Mucosa of descending colon (tissue), 3 donors: ENCODE measurements at regions not wholly inside any gene's neighbourhood (a gene's known extent, or its start where the extent isn't known, plus 50 kb on each side); places are given as distances from the start of the nearest gene placed in this dataset.

ENCODE experiments used
- ATAC-seq: fragments of 200-7000 bp; cut with Tn5 transposase; one replicate; pipeline ENCODE4 v1.9.1; 2020; ENCODE audit warnings: mild to moderate bottlenecking, moderate library complexity
- DNase-seq, 3 donors: peaks; one replicate each; pipeline ENCODE4 v3.0.0-alpha.2; 2020
- H3K36me3 ChIP-seq: fragments of 200-600 bp; one replicate; pipeline ENCODE4 v1.8.0; 2021; ENCODE audit warnings: low read depth, mild to moderate bottlenecking
- H3K4me1 ChIP-seq: fragments of 200-600 bp; one replicate; pipeline ENCODE4 v1.8.0; 2021; ENCODE audit warnings: low read depth, mild to moderate bottlenecking
- H3K4me3 ChIP-seq: fragments of 200-600 bp; one replicate; pipeline ENCODE4 v1.8.0; 2021; ENCODE audit warnings: mild to moderate bottlenecking
- H3K9me3 ChIP-seq: fragments of 200-600 bp; one replicate; pipeline ENCODE4 v1.8.0; 2021; ENCODE audit warnings: mild to moderate bottlenecking
- CTCF ChIP-seq: fragments of 200-600 bp; IDR thresholded peaks from one replicate; pipeline ENCODE4 v1.8.0; 2022; ENCODE audit warnings: antibody characterized with exemption, mild to moderate bottlenecking
- intact Hi-C, 2 donors: fragments of 100-400 bp; cut with DNase I in 1 of 2; cut with micrococcal nuclease in 1 of 2; formaldehyde crosslinking; loops; one replicate each; pipeline versions ENCODE4 v1.11.0 to v1.11.1; 2022; cut with DNase I, micrococcal nuclease
- donor health status: DM: no; HTN: no; CAD: no; lungs with moderate emphysema.
- donor health status: DM: no; HTN: no; CAD: no.
- donor health status: DM: no; HTN: yes; CAD: no.

- intact Hi-C loops, result no loop called here
- DNase-seq, result no peak
- no peak overlapping the region for H3K4me3 ChIP-seq
- H3K9me3 ChIP-seq, result peaks cover 8% of the 10 kb centered on the region
- H3K36me3 ChIP-seq, result no peaks in the 10 kb centered on the region
- ATAC-seq, result no peak
- TF ChIP-seq CTCF, result no peak
- H3K4me1 ChIP-seq, result no peaks in the 10 kb centered on the region
Observed at GRCh38 chr1:187853505-187853904, 1024.8 kb downstream of the PLA2G4A start.

DNA sequence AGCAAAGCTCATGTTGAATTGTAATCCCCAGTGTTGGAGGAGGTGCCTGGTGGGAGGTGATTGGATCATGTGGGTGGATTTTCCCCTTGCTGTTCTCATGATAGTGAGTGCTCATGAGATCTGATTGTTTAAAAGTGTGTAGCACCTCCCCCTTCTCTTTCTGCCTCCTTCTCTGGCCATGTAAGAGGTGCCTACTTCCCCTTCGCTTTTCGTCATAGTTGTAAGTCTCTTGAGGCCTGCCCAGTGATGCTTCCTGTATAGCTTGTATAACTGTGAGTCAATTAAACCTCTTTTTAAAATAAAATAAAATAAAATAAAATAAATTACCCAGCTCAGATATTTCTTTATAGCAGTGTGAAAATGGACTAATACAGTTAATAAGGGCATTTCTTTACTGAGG is 1025.7 kb downstream of the PLA2G4A start:
- DNase-seq, result no peak
- ATAC-seq, result no peak
- Histone ChIP-seq H3K9me3 (peaks cover 8% of the 10 kb centered on the region), H3K36me3 (no peaks in the 10 kb centered on the region), H3K4me1 (no peaks in the 10 kb centered on the region), H3K4me3 (no peak overlapping the region)
- intact Hi-C loops, result no loop called here
- TF ChIP-seq CTCF, result no peak

DNA sequence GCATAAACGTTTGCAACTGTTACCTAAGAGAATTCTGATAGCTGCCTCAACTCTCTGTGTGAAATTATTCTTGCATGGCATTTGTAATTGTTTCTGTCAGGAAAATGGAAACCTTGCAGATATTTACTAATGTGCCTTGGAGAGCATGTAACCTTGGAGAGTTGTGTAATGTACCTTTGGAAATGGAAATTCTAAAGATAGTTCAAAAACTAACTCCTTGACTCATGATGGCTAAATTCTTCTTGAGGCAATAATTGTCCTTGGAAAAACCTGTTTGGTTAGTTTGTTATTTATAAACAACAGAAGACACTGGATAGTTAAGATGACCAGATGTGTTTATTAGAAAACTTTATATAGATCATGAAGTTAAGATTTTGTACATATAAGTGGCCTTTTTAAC is 1033.8 kb downstream of the PLA2G4A start:
- Histone ChIP-seq H3K9me3 (no peaks in the 10 kb centered on the region), H3K36me3 (no peaks in the 10 kb centered on the region), H3K4me3 (no peak overlapping the region), H3K4me1 (no peaks in the 10 kb centered on the region)
- no peak for DNase-seq
- intact Hi-C loops, result no loop called here
- ATAC-seq, result no peak
- no peak for TF ChIP-seq CTCF

GRCh38 chr1:187870552-187870951 is 1041.8 kb downstream of the PLA2G4A start:
- Histone ChIP-seq H3K4me3 (no peak overlapping the region), H3K9me3 (peaks cover 3% of the 10 kb centered on the region), H3K4me1 (no peaks in the 10 kb centered on the region), H3K36me3 (no peaks in the 10 kb centered on the region)
- no peak for TF ChIP-seq CTCF
- no peak for ATAC-seq
- no peak for DNase-seq
- intact Hi-C loops, result no loop called here

DNA sequence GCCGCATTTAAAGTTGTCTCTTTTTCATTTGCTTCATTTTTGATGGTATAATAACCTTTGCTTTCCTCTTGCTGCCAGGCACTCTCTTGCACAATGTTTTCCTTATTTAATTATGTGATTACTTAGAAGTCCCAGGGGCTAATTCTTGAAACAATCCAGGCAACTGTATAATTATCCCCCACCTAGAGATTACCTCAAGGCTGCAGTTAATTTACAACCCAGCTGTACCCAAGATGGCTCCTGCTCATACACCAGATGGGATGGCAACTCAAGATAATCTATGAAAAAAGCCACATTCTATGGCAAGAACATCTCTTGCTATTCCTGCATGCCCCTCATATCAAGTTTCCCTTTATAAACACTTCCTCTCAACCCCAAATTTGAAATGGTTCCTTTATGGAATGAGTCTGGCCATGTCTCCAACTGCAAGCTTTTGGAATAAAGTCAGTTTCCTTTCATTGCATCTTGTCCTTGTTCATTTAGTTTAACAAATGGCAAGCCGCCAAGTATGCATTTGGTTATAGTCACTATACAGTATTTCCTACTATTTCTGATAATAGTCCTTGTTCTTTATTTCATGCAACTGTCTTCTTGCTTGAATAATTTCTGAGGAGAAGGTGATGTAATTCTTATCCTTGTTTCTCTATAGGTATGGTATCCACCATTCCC is 1042.6 kb downstream of the PLA2G4A start:
- H3K4me1 ChIP-seq, result no peaks in the 10 kb centered on the region
- no peak overlapping the region for H3K4me3 ChIP-seq
- ATAC-seq (no peak), DNase-seq (no peak)
- intact Hi-C loops, result no loop called here
- peaks cover 3% of the 10 kb centered on the region for H3K9me3 ChIP-seq
- TF ChIP-seq CTCF, result no peak
- no peaks in the 10 kb centered on the region for H3K36me3 ChIP-seq

DNA sequence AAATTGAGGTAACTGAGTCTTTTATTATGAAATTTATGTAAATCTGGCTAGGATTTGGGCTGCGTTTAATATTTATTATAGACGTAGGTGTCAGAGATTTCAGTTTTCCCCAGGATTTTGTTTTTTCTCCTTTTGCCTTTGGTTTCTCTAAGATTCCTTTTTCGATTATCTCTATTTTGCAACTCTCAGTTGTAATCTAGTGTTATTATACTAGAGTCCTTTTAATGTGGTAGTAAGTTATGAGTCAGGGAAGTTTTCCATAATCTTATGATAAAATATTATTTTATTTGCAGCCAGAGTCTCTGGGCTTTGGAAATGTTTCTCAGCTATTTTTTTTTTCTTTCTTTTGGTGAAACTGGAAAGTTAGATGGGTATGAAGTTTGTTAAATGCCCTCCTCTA is 1043.8 kb downstream of the PLA2G4A start:
- no peak for TF ChIP-seq CTCF
- Histone ChIP-seq H3K9me3 (peaks cover 11% of the 10 kb centered on the region), H3K4me1 (no peaks in the 10 kb centered on the region), H3K4me3 (no peak overlapping the region), H3K36me3 (no peaks in the 10 kb centered on the region)
- ATAC-seq (no peak), DNase-seq (no peak)
- intact Hi-C loops, result no loop called here
